ENCODE measurements at regions not wholly inside any gene's neighbourhood (a gene's known extent, or its start where the extent isn't known, plus 50 kb on each side); places are given as distances from the start of the nearest gene placed in this dataset.

GRCh38 chr5:40381676-40382363 lies 297.9 kb upstream of the PTGER4 start:
- no peak for DNase-seq
- Histone ChIP-seq H3K4me3 (no peak overlapping the region), H3K36me3 (ENCODE audit: control insufficient read depth in 4 of 4, insufficient read depth in 4 of 4, low read length in 4 of 4) (no peaks in the 10 kb centered on the region), H3K9me3 (ENCODE audit: control insufficient read depth in 4 of 4, insufficient read depth in 3 of 4, low read length in 3 of 4) (no peaks in the 10 kb centered on the region), H3K27me3 (ENCODE audit: control insufficient read depth in 3 of 3, insufficient read depth in 3 of 3, low read length in 2 of 3) (no peaks in the 10 kb centered on the region), H3K4me1 (ENCODE audit: control insufficient read depth in 5 of 5, insufficient read depth in 5 of 5, low read length in 5 of 5) (no peaks in the 10 kb centered on the region), H3K9ac (ENCODE audit: insufficient read depth in 1 of 2, low read length in 2 of 2) (no peak overlapping the region), H3K27ac (ENCODE audit: low read depth in 1 of 2, low read length in 1 of 2) (no peak overlapping the region)
- no peak for ATAC-seq (ENCODE audit: insufficient read depth, low FRiP score)
- 91 to 97% methylated on average over 4 of the region's 4 CpGs for WGBS, 2 donors
- TF ChIP-seq CTCF (IDR thresholded peaks at IDR 0.05; ENCODE audit: control extremely low read depth, extremely low read depth), result no peak

- 87 to 93% methylated on average over 4 of the region's 4 CpGs for WGBS, 2 donors
- Histone ChIP-seq H3K4me3 (no peak overlapping the region), H3K9me3 (ENCODE audit: control insufficient read depth in 4 of 4, insufficient read depth in 3 of 4, low read length in 3 of 4) (no peaks in the 10 kb centered on the region), H3K36me3 (ENCODE audit: control insufficient read depth in 4 of 4, insufficient read depth in 4 of 4, low read length in 4 of 4) (no peaks in the 10 kb centered on the region), H3K27me3 (ENCODE audit: control insufficient read depth in 3 of 3, insufficient read depth in 3 of 3, low read length in 2 of 3) (no peaks in the 10 kb centered on the region), H3K4me1 (ENCODE audit: control insufficient read depth in 5 of 5, insufficient read depth in 5 of 5, low read length in 5 of 5) (no peaks in the 10 kb centered on the region), H3K27ac (ENCODE audit: low read depth in 1 of 2, low read length in 1 of 2) (no peak overlapping the region), H3K9ac (ENCODE audit: insufficient read depth in 1 of 2, low read length in 2 of 2) (no peak overlapping the region)
- DNase-seq, result no peak
- no peak for TF ChIP-seq CTCF (IDR thresholded peaks at IDR 0.05; ENCODE audit: control extremely low read depth, extremely low read depth)
- ATAC-seq (ENCODE audit: insufficient read depth, low FRiP score), result no peak
These were observed 298.7 kb upstream of the PTGER4 start for GRCh38 chr5:40381016-40381415.

- Histone ChIP-seq H3K27ac (ENCODE audit: low read depth in 1 of 2, low read length in 1 of 2) (no peak overlapping the region), H3K9ac (ENCODE audit: insufficient read depth in 1 of 2, low read length in 2 of 2) (no peak overlapping the region), H3K27me3 (ENCODE audit: control insufficient read depth in 3 of 3, insufficient read depth in 3 of 3, low read length in 2 of 3) (no peaks in the 10 kb centered on the region), H3K36me3 (ENCODE audit: control insufficient read depth in 4 of 4, insufficient read depth in 4 of 4, low read length in 4 of 4) (no peaks in the 10 kb centered on the region), H3K4me3 (no peak overlapping the region), H3K9me3 (ENCODE audit: control insufficient read depth in 4 of 4, insufficient read depth in 3 of 4, low read length in 3 of 4) (no peaks in the 10 kb centered on the region), H3K4me1 (ENCODE audit: control insufficient read depth in 5 of 5, insufficient read depth in 5 of 5, low read length in 5 of 5) (no peaks in the 10 kb centered on the region)
- 44 to 65% methylated on average over 6 of the region's 6 CpGs for WGBS, 2 donors
- DNase-seq (no peak), ATAC-seq (ENCODE audit: insufficient read depth, low FRiP score) (no peak)
- TF ChIP-seq CTCF (IDR thresholded peaks at IDR 0.05; ENCODE audit: control extremely low read depth, extremely low read depth), result no peak
These were observed 301.1 kb upstream of the PTGER4 start for GRCh38 chr5:40378396-40379177.
